ENCODE measurements at regions not wholly inside any gene's neighbourhood (a gene's known extent, or its start where the extent isn't known, plus 50 kb on each side); places are given as distances from the start of the nearest gene placed in this dataset.

DNA sequence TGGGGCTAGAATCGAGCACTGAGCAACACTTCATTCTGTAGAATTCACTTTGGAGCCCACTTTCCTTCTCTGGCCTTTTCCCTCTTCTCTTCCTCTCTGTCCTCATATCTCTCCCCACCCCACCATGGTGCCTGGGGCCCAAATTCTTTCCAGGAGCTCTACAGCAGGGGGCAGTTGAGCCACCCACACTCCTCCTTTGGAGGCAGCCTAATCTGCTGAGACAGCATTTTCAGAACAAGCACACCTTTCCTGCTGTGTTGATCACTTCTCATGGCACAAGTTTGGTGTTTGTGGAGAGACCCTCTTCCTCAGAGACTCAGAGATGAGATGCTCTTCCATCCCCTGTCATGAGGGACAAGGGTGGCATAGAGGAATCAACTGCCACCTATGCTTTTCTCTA, 52.0 kb upstream of the PRR23C start:
- Histone ChIP-seq H3K36me3 (ENCODE audit: control insufficient read depth, insufficient read depth, low read length) (no peaks in the 10 kb centered on the region), H3K27me3 (ENCODE audit: control insufficient read depth in 2 of 2, insufficient read depth in 2 of 2, low read length in 2 of 2) (no peaks in the 10 kb centered on the region; a peak in 1 of 5 replicates), H3K4me2 (ENCODE audit: insufficient read depth, low read length) (no peak overlapping the region), H3K9me3 (replicated peaks; ENCODE audit: control insufficient read depth, insufficient read depth, low read depth, low read length) (no peaks in the 10 kb centered on the region), H3K79me2 (ENCODE audit: control insufficient read depth, insufficient read depth, low read length) (no peaks in the 10 kb centered on the region), H3K4me1 (replicated peaks in 1 of 2; ENCODE audit: control insufficient read depth in 2 of 2, insufficient read depth in 2 of 2, low read length in 2 of 2) (no peaks in the 10 kb centered on the region), H3K27ac (ENCODE audit: extremely low read depth, low read depth, low read length) (no peak overlapping the region), H3K4me3 (no peak overlapping the region), H3K9me1 (ENCODE audit: control insufficient read depth, insufficient read depth, low read length) (no peaks in the 10 kb centered on the region), H2AFZ (ENCODE audit: low read depth, low read length) (no peak overlapping the region), H4K20me1 (replicated peaks; ENCODE audit: control insufficient read depth, insufficient read depth, low read length) (no peaks in the 10 kb centered on the region), H3K9ac (ENCODE audit: insufficient read depth in 1 of 2, low read depth in 2 of 2, low read length in 2 of 2) (no peak overlapping the region)
- no TSS peak for BruUV-seq (replicated peaks)
- CTCF ChIA-PET (ENCODE audit: low intra/inter-chr PET ratio), result interaction anchor here (0.6 kb wide), 1 partner anchor 152 kb away, joined by 3 read pairs; no protein-coding TSS in a partner anchor
- intact Hi-C loops (cut with micrococcal nuclease) (no loop called here), in situ Hi-C loops (cut with MboI) (no loop called here)
- FAIRE-seq (no peak), ATAC-seq (peak; percentile 60; the same call in 1 of the 3 replicates), DNase-seq (ENCODE audit: extremely low read depth in 1 of 4, low spot score in 3 of 4) (no peak)
- WGBS (ENCODE audit: insufficient coverage, low coverage, missing lambda C conversion rate), result 0% methylated on average over 1 of the region's 1 CpG
- POLR2A ChIA-PET, result interaction anchor here (0.8 to 1.1 kb wide), 2 partner anchors 9 to 191 kb away, joined by 3 to 5 read pairs; no protein-coding TSS in a partner anchor
- TF ChIP-seq MAFG (tag; conservative IDR thresholded peaks at IDR 0.05), result peak; percentile 96
- no peak for TF ChIP-seq ZNF165 (CRISPR knock-in tag; IDR thresholded peaks at IDR 0.05; ENCODE audit: borderline replicate concordance)
- TF ChIP-seq ZMIZ1 (IDR thresholded peaks at IDR 0.05; ENCODE audit: low read depth in 2 of 2, low read length in 2 of 2), result no peak
- no peak for TF ChIP-seq ZNF766 (CRISPR knock-in tag; conservative IDR thresholded peaks at IDR 0.05)
- peak; percentile 99 for TF ChIP-seq ZNF316 (IDR thresholded peaks at IDR 0.05)
- no peak for TF ChIP-seq MCM7 (IDR thresholded peaks at IDR 0.05)
- TF ChIP-seq HLTF (IDR thresholded peaks at IDR 0.05), result no peak
- no peak for TF ChIP-seq SUPT5H (IDR thresholded peaks at IDR 0.05)
- no peak for TF ChIP-seq BMI1 (IDR thresholded peaks at IDR 0.05; ENCODE audit: low read length)
- peak in 1 of 2 experiments; percentile 17; a peak in 2 of 4 replicates for TF ChIP-seq RAD21 (CRISPR knock-in tag; conservative IDR thresholded peaks at IDR 0.05 in 1 of 2, IDR thresholded peaks at IDR 0.05 in 1 of 2)
- no peak for TF ChIP-seq SMARCC2 (IDR thresholded peaks at IDR 0.05; ENCODE audit: low read depth)
- TF ChIP-seq CHCHD3 (CRISPR knock-in tag; IDR thresholded peaks at IDR 0.05), result no peak
- TF ChIP-seq NR4A1 (CRISPR knock-in tag; IDR thresholded peaks at IDR 0.05), result no peak
- TF ChIP-seq NR4A1 (tag; IDR thresholded peaks at IDR 0.05), result no peak
- TF ChIP-seq FOXA1 (IDR thresholded peaks at IDR 0.05; ENCODE audit: borderline replicate concordance), result no peak
- no peak for TF ChIP-seq HDAC2 (IDR thresholded peaks at IDR 0.05)
- no peak for TF ChIP-seq NFATC3 (IDR thresholded peaks at IDR 0.05)
- no peak for TF ChIP-seq CREB1 (IDR thresholded peaks at IDR 0.05)
- TF ChIP-seq CREB1 (CRISPR knock-in tag; IDR thresholded peaks at IDR 0.05), result no peak
- no peak for TF ChIP-seq CHAMP1 (IDR thresholded peaks at IDR 0.05)
- TF ChIP-seq MAFK (IDR thresholded peaks at IDR 0.05; ENCODE audit: low read length), result peak; percentile 98
- no peak for TF ChIP-seq CREM (IDR thresholded peaks at IDR 0.05; ENCODE audit: low read depth)
- no peak for TF ChIP-seq NCOA4 (IDR thresholded peaks at IDR 0.05; ENCODE audit: partially characterized antibody)
